Gastrocnemius medialis (tissue), 4 donors: ENCODE measurements at regions not wholly inside any gene's neighbourhood (a gene's known extent, or its start where the extent isn't known, plus 50 kb on each side); places are given as distances from the start of the nearest gene placed in this dataset.

Experiments
- ATAC-seq, 2 donors: fragments of 150-250 bp; one replicate each; pipeline ENCODE4 v1.9.1; 2016
- DNase-seq, 2 donors: peaks; one replicate each; pipeline ENCODE4 v3.0.0-alpha.2; 2019
- H3K27ac ChIP-seq, 4 donors: fragments of 200-600 bp; sonication (generic); 1 replicate in 1 of 4; 2 replicates in 3 of 4; pipeline ENCODE4 v1.5.1; 2016 to 2018; ENCODE audit warnings: mild to moderate bottlenecking in 2 of 4, moderate library complexity in 1 of 4
- H3K27me3 ChIP-seq, 3 donors: fragments of 200-600 bp; sonication (generic) in 2 of 3; 1 replicate in 1 of 3; 2 replicates in 2 of 3; pipeline versions ENCODE4 v1.5.1 to v1.6.0; 2016 to 2019; ENCODE audit warnings: mild to moderate bottlenecking in 1 of 3, moderate library complexity in 1 of 3
- H3K36me3 ChIP-seq, 2 donors: fragments of 200-600 bp; sonication (generic) in 1 of 2; one replicate each; pipeline ENCODE4 v1.5.1; 2017 to 2018
- H3K4me1 ChIP-seq, 2 donors: fragments of 200-600 bp; sonication (generic) in 1 of 2; one replicate each; pipeline ENCODE4 v1.5.1; 2016 to 2017; ENCODE audit warnings: mild to moderate bottlenecking in 2 of 2
- H3K4me3 ChIP-seq, 4 donors: fragments of 200-600 bp; sonication (generic) in 3 of 4; 1 replicate in 1 of 4; 2 replicates in 3 of 4; pipeline ENCODE4 v1.5.1; 2016 to 2019; ENCODE audit warnings: mild to moderate bottlenecking in 2 of 4
- H3K9me3 ChIP-seq, 3 donors: fragments of 200-600 bp; sonication (generic) in 2 of 3; 1 replicate in 1 of 3; 2 replicates in 2 of 3; pipeline ENCODE4 v1.5.1; 2016 to 2019
- POLR2A ChIP-seq, 2 donors: fragments of 450-650 bp; IDR thresholded peaks; one replicate each; pipeline ENCODE4 v1.6.1; 2017; ENCODE audit warnings: antibody characterized with exemption in 2 of 2, mild to moderate bottlenecking in 2 of 2, moderate library complexity in 2 of 2
- in situ Hi-C, 4 donors: fragments of 200-750 bp; cut with MboI; loops; one replicate each; pipeline versions ENCODE4 v1.15.0 to v1.8.0; 2017; ENCODE audit warnings: low sequenced_read_pairs in 4 of 4
- intact Hi-C: fragments of 100-400 bp; cut with DNase I; formaldehyde crosslinking; loops from one replicate; pipeline ENCODE4 v1.15.1; 2023; ENCODE audit warnings: low total_unique reads
- TF ChIP-seq, protein P1 (sequence below), 5 experiments: fragments of 450-650 bp in 3 of 5; fragments of 200-600 bp in 2 of 5; sonication (generic) in 2 of 5; IDR thresholded peaks in 4 of 5; conservative IDR thresholded peaks in 1 of 5; 1 replicate in 4 of 5; 2 replicates in 1 of 5; pipeline ENCODE4 v1.5.1; 2016 to 2019; ENCODE audit warnings: antibody characterized with exemption in 5 of 5, mild to moderate bottlenecking in 3 of 5, moderate library complexity in 3 of 5

- Histone ChIP-seq H3K27ac (no peak overlapping the region), H3K4me3 (peak overlapping the region; percentile 10 to 46 (median 42)), H3K27me3 (peaks cover 0 to 24% (median 9%) of the 10 kb centered on the region in 3 donors), H3K4me1 (peaks cover 4 to 7% of the 10 kb centered on the region in 2 donors), H3K9me3 (no peaks in the 10 kb centered on the region), H3K36me3 (no peaks in the 10 kb centered on the region)
- intact Hi-C loops: no loop called here
- in situ Hi-C loops: no loop called here
- TF ChIP-seq POLR2A (IDR thresholded peaks at IDR 0.05): no peak
- TF ChIP-seq, protein P1, sequence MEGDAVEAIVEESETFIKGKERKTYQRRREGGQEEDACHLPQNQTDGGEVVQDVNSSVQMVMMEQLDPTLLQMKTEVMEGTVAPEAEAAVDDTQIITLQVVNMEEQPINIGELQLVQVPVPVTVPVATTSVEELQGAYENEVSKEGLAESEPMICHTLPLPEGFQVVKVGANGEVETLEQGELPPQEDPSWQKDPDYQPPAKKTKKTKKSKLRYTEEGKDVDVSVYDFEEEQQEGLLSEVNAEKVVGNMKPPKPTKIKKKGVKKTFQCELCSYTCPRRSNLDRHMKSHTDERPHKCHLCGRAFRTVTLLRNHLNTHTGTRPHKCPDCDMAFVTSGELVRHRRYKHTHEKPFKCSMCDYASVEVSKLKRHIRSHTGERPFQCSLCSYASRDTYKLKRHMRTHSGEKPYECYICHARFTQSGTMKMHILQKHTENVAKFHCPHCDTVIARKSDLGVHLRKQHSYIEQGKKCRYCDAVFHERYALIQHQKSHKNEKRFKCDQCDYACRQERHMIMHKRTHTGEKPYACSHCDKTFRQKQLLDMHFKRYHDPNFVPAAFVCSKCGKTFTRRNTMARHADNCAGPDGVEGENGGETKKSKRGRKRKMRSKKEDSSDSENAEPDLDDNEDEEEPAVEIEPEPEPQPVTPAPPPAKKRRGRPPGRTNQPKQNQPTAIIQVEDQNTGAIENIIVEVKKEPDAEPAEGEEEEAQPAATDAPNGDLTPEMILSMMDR (IDR thresholded peaks at IDR 0.05 in 4 of 5, conservative IDR thresholded peaks at IDR 0.05 in 1 of 5): no peak
- peak; percentile 29 to 64 for ATAC-seq
- no peak for DNase-seq
These were observed 83.5 kb upstream of the INSIG1 start for GRCh38 chr7:155213955-155214740.

- no peak for DNase-seq
- Histone ChIP-seq H3K9me3 (no peaks in the 10 kb centered on the region), H3K36me3 (no peaks in the 10 kb centered on the region), H3K27me3 (peaks cover 0 to 24% (median 9%) of the 10 kb centered on the region in 3 donors), H3K4me1 (peaks cover 0 to 4% of the 10 kb centered on the region in 2 donors), H3K27ac (no peak overlapping the region), H3K4me3 (no peak overlapping the region)
- in situ Hi-C loops (no loop called here), intact Hi-C loops (no loop called here)
- TF ChIP-seq, protein P1 (IDR thresholded peaks at IDR 0.05 in 4 of 5, conservative IDR thresholded peaks at IDR 0.05 in 1 of 5): no peak
- TF ChIP-seq POLR2A (IDR thresholded peaks at IDR 0.05): no peak
- ATAC-seq: no peak
These were observed 81.9 kb upstream of the INSIG1 start for GRCh38 chr7:155215576-155216325.

DNA sequence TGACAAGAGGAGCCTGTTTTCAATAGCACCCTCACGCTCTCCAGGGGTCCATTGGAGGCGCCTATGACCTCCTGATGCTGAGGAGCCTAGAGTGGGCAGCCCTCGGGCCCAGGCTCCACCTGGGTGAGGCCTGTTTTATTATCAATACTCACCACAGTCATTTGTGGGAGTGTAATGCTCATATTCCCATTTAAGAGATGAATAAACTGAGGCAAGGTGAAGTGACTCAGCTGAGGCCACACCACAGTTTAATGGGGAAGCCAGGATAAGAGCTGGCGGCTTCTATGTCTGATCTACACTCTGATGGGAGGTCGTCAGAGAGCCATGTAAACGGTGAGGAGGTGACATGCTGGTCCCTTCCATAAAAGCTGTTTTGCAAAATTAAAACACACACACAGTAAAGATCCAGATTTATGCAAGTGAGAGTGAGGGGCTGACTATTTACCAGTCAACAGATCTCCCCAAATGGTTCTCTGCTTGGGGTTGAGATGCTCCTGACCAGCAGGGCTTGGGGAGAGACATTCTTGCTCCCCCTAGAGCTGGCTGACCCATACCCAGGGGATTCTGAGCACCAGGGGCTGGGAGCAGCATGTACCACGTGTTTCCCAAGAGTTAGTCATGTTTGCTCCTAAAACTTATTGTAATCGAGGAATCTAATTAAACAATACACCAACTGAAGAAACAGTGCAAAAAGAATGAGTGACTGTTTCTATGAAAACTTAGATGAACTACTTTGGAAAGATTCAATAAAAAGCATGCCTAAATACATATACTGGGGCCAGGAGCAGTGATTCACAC, 81.0 kb upstream of the INSIG1 start:
- peaks cover 0 to 24% (median 9%) of the 10 kb centered on the region in 3 donors for H3K27me3 ChIP-seq
- no peak overlapping the region for H3K4me3 ChIP-seq
- intact Hi-C loops: no loop called here
- DNase-seq: no peak
- in situ Hi-C loops: no loop called here
- H3K9me3 ChIP-seq: no peaks in the 10 kb centered on the region
- H3K4me1 ChIP-seq: peaks cover 0 to 4% of the 10 kb centered on the region in 2 donors
- TF ChIP-seq, protein P1 (IDR thresholded peaks at IDR 0.05 in 4 of 5, conservative IDR thresholded peaks at IDR 0.05 in 1 of 5): no peak
- TF ChIP-seq POLR2A (IDR thresholded peaks at IDR 0.05): no peak
- ATAC-seq: no peak
- no peaks in the 10 kb centered on the region for H3K36me3 ChIP-seq
- H3K27ac ChIP-seq: no peak overlapping the region

- Histone ChIP-seq H3K27ac (no peak overlapping the region), H3K27me3 (peaks cover 0 to 24% (median 9%) of the 10 kb centered on the region in 3 donors), H3K4me1 (peaks cover 0 to 4% of the 10 kb centered on the region in 2 donors), H3K36me3 (no peaks in the 10 kb centered on the region), H3K4me3 (no peak overlapping the region), H3K9me3 (no peaks in the 10 kb centered on the region)
- intact Hi-C loops (no loop called here), in situ Hi-C loops (no loop called here)
- no peak for TF ChIP-seq POLR2A (IDR thresholded peaks at IDR 0.05)
- TF ChIP-seq, protein P1 (IDR thresholded peaks at IDR 0.05 in 4 of 5, conservative IDR thresholded peaks at IDR 0.05 in 1 of 5): no peak
- ATAC-seq (no peak), DNase-seq (no peak)
These were observed 80.0 kb upstream of the INSIG1 start for GRCh38 chr7:155217634-155218033.
